Epithelial cell of esophagus (primary cell): ENCODE measurements at regions not wholly inside any gene's neighbourhood (a gene's known extent, or its start where the extent isn't known, plus 50 kb on each side); places are given as distances from the start of the nearest gene placed in this dataset.
A peak's percentile ranks its signal among the peaks of the same experiment; 100 is the strongest.

Experiments
- DNase-seq: peaks from one replicate; pipeline ENCODE4 v3.0.0; 2010; ENCODE audit warnings: low read depth
- H3K4me3 ChIP-seq: 2 replicates; pipeline ENCODE4 v1.5.1; 2011; ENCODE audit warnings: mild to moderate bottlenecking, low read length, control low read depth
- TF ChIP-seq, protein P1 (sequence below): IDR thresholded peaks from 2 replicates; pipeline ENCODE4 v1.5.1; 2011; ENCODE audit warnings: low read depth, mild to moderate bottlenecking, low read length, control low read depth, inconsistent platforms; ENCODE audit not compliant: insufficient read depth; ENCODE audit errors: missing control alignments

DNA sequence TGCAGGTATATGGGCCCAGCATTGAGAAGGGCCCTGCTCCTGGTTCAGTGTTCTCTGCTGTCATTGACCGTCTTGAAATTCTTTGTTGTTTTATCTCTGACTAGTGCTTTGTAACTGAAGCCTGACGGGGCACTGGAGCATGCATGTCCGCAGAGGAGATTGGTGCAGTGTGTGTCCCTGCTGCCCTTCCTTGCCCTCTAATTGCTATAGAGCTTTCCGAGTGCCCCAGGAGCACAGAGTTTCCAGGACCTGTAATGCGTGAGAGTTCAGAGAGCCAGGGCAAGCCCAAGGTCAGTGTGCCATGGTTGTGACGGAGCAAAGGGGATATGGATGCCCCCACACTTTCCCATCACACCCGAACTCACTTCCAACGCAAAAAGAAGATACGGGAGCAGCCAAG is 174.3 kb upstream of the UBE3A start:
- H3K4me3 ChIP-seq: no peak overlapping the region
- TF ChIP-seq, protein P1, sequence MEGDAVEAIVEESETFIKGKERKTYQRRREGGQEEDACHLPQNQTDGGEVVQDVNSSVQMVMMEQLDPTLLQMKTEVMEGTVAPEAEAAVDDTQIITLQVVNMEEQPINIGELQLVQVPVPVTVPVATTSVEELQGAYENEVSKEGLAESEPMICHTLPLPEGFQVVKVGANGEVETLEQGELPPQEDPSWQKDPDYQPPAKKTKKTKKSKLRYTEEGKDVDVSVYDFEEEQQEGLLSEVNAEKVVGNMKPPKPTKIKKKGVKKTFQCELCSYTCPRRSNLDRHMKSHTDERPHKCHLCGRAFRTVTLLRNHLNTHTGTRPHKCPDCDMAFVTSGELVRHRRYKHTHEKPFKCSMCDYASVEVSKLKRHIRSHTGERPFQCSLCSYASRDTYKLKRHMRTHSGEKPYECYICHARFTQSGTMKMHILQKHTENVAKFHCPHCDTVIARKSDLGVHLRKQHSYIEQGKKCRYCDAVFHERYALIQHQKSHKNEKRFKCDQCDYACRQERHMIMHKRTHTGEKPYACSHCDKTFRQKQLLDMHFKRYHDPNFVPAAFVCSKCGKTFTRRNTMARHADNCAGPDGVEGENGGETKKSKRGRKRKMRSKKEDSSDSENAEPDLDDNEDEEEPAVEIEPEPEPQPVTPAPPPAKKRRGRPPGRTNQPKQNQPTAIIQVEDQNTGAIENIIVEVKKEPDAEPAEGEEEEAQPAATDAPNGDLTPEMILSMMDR: no peak
- no peak for DNase-seq

DNA sequence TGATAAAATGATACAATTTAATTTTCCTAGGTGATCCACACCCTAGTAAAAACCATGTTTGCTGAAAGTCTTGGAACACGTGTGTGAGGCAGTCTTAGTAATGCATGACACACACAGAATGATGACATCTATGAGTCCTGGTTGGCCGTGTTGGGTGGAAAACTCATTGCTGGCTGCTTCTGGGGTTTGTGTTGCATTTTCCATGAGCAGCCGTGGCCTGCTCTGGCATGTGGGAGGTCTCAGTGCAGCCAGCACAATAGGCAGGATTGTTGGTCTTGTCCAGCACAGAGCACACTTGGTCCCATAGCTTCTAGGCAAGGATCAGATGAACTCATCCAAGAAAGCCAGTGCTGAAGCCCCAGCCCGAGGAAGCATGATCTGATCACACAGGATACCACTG is 172.8 kb upstream of the UBE3A start:
- TF ChIP-seq, protein P1: no peak
- DNase-seq: peak; percentile 2
- H3K4me3 ChIP-seq: no peak overlapping the region

DNA sequence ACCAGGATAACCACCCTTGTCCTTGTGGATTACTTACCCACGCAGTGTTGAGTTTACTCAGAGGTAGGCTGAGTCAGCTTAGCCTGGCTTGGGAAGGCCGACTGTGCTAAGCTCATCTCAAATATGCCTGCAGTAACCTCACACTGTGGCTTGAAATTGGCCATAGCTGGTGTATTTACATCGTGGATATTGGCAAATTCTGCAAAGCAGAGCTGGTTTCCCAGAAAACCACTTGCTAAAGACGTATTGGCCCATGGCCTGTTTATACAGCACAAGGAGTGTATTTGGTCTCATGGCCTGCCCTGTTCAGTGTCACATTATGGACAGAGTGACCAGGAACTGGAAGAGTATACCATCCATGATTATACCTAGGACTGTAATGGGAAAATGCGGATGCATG is 170.5 kb upstream of the UBE3A start:
- no peak for DNase-seq
- H3K4me3 ChIP-seq: no peak overlapping the region
- TF ChIP-seq, protein P1: no peak

DNA sequence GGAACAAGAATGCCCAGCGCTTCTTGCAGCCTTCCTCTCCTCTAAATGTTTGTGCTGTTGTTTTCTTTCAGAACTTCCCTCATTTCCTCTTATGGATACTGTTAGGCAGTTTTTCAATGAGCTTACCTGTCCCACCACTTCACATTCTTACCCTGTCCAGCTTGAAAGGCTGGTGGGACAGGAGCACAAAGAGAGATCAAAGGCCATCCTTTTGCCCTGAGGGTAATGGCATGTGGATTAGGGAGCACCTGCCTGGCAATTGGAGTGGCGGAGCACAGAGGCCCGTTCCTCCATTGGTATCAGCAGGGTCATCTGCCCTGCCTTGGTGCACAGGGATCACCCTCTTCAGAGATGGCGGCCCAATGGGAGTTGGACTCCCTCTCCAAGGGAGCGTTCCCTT is 170.1 kb upstream of the UBE3A start:
- DNase-seq: no peak
- TF ChIP-seq, protein P1: no peak

DNA sequence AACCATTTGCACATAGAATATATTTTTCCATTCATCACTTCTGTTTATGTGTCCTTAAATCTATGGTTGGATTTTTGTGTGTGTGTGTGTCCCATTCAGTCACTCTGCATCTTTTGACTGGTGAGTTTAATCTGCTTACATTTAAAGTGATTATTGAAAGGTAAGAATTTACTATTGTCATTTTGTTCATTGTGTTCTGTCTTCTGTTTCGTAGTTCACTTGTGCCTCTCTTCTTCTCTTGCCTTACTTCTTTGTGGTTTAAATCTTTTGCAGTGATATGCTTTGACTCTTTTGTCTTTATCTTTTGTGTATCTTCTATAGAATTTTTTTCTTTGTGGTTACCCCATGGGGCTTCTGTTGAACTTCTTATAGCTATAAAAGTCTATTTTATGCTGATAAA is 166.3 kb upstream of the UBE3A start:
- no peak for DNase-seq
- TF ChIP-seq, protein P1: no peak
- H3K4me3 ChIP-seq: no peak overlapping the region

More for the DNA sequence above, 170.1 kb upstream of the UBE3A start:
- H3K4me3 ChIP-seq: no peak overlapping the region

DNA sequence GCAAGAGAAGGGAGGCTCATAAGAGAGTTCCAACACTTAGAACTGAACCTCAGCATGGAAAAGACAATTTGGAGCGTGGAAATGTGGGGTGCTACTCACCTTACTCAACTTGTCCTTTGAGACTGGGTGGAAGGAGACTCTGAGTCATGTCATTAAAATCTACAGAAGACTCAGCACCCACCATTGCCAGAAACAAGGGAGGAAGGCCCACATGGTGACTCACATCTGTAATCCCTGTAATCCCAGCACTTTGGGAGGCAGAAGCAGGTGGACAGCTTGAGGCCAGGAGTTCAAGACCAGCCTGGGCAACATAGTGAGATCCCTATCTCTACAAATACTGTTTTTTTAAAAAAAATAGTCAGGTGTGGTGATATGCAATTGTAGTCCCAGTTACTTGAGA is 161.9 kb upstream of the UBE3A start:
- no peak for DNase-seq
- TF ChIP-seq, protein P1: no peak
- H3K4me3 ChIP-seq: no peak overlapping the region

DNA sequence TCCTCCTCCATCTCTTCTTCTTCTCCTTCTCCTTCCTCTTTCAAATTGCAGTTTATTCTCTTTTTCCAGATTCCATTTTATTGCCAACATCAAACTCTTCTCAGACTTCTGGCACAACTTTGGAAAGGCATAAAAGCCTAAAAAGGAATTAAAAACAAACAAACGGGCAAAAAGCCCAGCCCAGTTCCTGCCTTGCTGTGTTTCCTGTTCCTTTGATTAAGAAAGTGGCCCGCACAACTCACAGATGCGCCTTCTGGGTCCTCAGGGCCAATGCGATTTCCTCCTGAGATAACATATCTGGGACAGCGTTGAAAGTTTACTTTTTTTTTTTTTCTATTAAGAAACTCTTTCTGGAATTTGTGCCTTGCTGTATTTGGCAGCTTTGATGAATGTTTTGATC is 158.7 kb upstream of the UBE3A start:
- no peak overlapping the region for H3K4me3 ChIP-seq
- DNase-seq: no peak
- TF ChIP-seq, protein P1: no peak
